NT2/D1 (cell line): ENCODE measurements at regions not wholly inside any gene's neighbourhood (a gene's known extent, or its start where the extent isn't known, plus 50 kb on each side); places are given as distances from the start of the nearest gene placed in this dataset.

ENCODE experiments used
- SUZ12 ChIP-seq: IDR thresholded peaks from 2 replicates; pipeline ENCODE4 v1.6.1; 2011; ENCODE audit not compliant: insufficient read length, insufficient read depth; ENCODE audit errors: extremely low read depth
- ZNF274 ChIP-seq: IDR thresholded peaks from 2 replicates; pipeline ENCODE4 v1.6.1; 2011; ENCODE audit warnings: mild to moderate bottlenecking, low read depth, low read length

DNA sequence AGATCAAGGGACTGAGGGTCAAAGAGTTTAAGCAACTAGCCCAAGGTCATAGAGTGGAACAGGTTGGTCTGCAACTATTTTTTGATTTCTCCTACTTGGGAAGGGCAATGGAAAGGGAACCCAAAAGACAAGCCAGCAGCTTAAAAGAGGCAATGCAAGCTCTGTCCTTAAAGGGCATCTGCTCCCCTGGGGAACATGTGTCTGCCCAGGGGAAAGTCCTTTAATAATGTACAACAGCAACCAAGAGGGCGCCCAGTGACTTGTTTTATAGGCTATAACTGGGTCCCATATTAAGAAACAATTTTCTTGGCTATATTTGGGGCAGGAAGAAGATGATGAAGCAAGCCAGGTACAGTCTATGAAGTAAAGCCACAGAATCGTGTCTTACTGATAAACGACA lies 54.7 kb upstream of the RBM47 start:
- TF ChIP-seq SUZ12: no peak
- no peak for TF ChIP-seq ZNF274
